OCI-LY3 (cell line): ENCODE measurements at regions not wholly inside any gene's neighbourhood (a gene's known extent, or its start where the extent isn't known, plus 50 kb on each side); places are given as distances from the start of the nearest gene placed in this dataset.

Experiments used
- H2AFZ ChIP-seq: fragments of 200-600, 300-600 bp; shearing (Covaris generic); 2 replicates; pipeline ENCODE4 v1.6.0; 2014; ENCODE audit warnings: antibody characterized with exemption, low read depth, low read length
- H3K27ac ChIP-seq: fragments of 200-600, 300-600 bp; sonication (generic); 2 replicates; pipeline ENCODE4 v1.5.1; 2014; ENCODE audit warnings: mild to moderate bottlenecking, low read length, moderate library complexity, mixed read lengths
- H3K27me3 ChIP-seq: fragments of 200-600, 300-600 bp; sonication (generic); 2 replicates; pipeline ENCODE4 v1.6.1; 2014; ENCODE audit warnings: low read depth, low read length, mixed read lengths
- H3K36me3 ChIP-seq: fragments of 200-600, 300-600 bp; sonication (generic); replicated peaks from 2 replicates; pipeline ENCODE3; 2014; ENCODE audit warnings: low read depth, low read length, mixed read lengths
- H3K4me1 ChIP-seq: fragments of 300-600, 200-600 bp; sonication (generic); 2 replicates; pipeline ENCODE4 v1.6.1; 2014; ENCODE audit warnings: low read length, mixed read lengths
- H3K4me2 ChIP-seq: fragments of 200-600, 300-600 bp; sonication (generic); 2 replicates; pipeline ENCODE4 v1.6.1; 2014; ENCODE audit warnings: low read length, mixed read lengths
- H3K4me3 ChIP-seq: fragments of 300-600, 200-600 bp; sonication (generic); 2 replicates; pipeline ENCODE4 v1.5.1; 2014; ENCODE audit warnings: antibody characterized with exemption, mild to moderate bottlenecking, low read length, moderate library complexity
- H3K79me2 ChIP-seq: fragments of 300-600, 200-600 bp; shearing (Covaris generic); 2 replicates; pipeline ENCODE4 v1.6.1; 2014; ENCODE audit warnings: mild to moderate bottlenecking, low read length, mixed read lengths
- H3K9ac ChIP-seq: fragments of 300-600, 200-600 bp; shearing (Covaris generic); 2 replicates; pipeline ENCODE4 v1.6.0; 2014; ENCODE audit warnings: mild to moderate bottlenecking, low read length, moderate library complexity
- H3K9me3 ChIP-seq: fragments of 200-600, 300-600 bp; shearing (Covaris generic); 2 replicates; pipeline ENCODE4 v1.6.1; 2014; ENCODE audit warnings: low read length, mixed read lengths; ENCODE audit not compliant: insufficient read depth
- H4K20me1 ChIP-seq: fragments of 200-600, 300-600 bp; sonication (generic); 2 replicates; pipeline ENCODE4 v1.6.1; 2016; ENCODE audit warnings: low read length, mixed read lengths; ENCODE audit not compliant: insufficient read depth
- CTCF ChIP-seq: fragments of 200-600, 300-600 bp; sonication (generic); IDR thresholded peaks from 2 replicates; pipeline ENCODE4 v1.5.1; 2014; ENCODE audit warnings: antibody characterized with exemption, low read length, low read depth
- EZH2phosphoT487 ChIP-seq: fragments of 200-600 bp; shearing (Covaris generic); IDR thresholded peaks from 2 replicates; pipeline ENCODE4 v1.6.1; 2018; ENCODE audit warnings: antibody characterized with exemption, mixed run types, low read depth

GRCh38 chr3:17811646-17812045, 69.2 kb upstream of the TBC1D5 start:
- Histone ChIP-seq H3K9me3 (no peaks in the 10 kb centered on the region), H3K27ac (no peak overlapping the region), H4K20me1 (no peaks in the 10 kb centered on the region), H2AFZ (no peak overlapping the region), H3K4me2 (no peak overlapping the region), H3K79me2 (no peaks in the 10 kb centered on the region), H3K36me3 (no peaks in the 10 kb centered on the region), H3K27me3 (peaks cover 30% of the 10 kb centered on the region), H3K9ac (no peak overlapping the region), H3K4me3 (no peak overlapping the region), H3K4me1 (peaks cover under 1% of the 10 kb centered on the region; the same call in 1 of the 2 replicates)
- TF ChIP-seq CTCF (no peak), EZH2phosphoT487 (no peak)

GRCh38 chr3:17810759-17811158, 68.3 kb upstream of the TBC1D5 start:
- no peak overlapping the region for H3K4me3 ChIP-seq
- no peak overlapping the region for H2AFZ ChIP-seq
- no peak overlapping the region for H3K27ac ChIP-seq
- H3K9ac ChIP-seq, result no peak overlapping the region
- peaks cover 4% of the 10 kb centered on the region; the same call in 1 of the 2 replicates for H3K4me1 ChIP-seq
- no peaks in the 10 kb centered on the region for H4K20me1 ChIP-seq
- H3K4me2 ChIP-seq, result no peak overlapping the region
- no peaks in the 10 kb centered on the region for H3K9me3 ChIP-seq
- H3K27me3 ChIP-seq, result peaks cover 30% of the 10 kb centered on the region
- H3K36me3 ChIP-seq, result no peaks in the 10 kb centered on the region
- no peaks in the 10 kb centered on the region for H3K79me2 ChIP-seq
- TF ChIP-seq EZH2phosphoT487, result no peak
- peak; percentile 51 for TF ChIP-seq CTCF

GRCh38 chr3:17808994-17809393, 66.6 kb upstream of the TBC1D5 start:
- no peaks in the 10 kb centered on the region for H3K36me3 ChIP-seq
- H4K20me1 ChIP-seq, result no peaks in the 10 kb centered on the region

GRCh38 chr3:17806876-17807275, 64.4 kb upstream of the TBC1D5 start:
- Histone ChIP-seq H3K27me3 (peaks cover 30% of the 10 kb centered on the region), H2AFZ (no peak overlapping the region), H3K4me3 (no peak overlapping the region), H3K4me1 (peaks cover 4% of the 10 kb centered on the region; the same call in 1 of the 2 replicates), H3K4me2 (no peak overlapping the region), H4K20me1 (no peaks in the 10 kb centered on the region), H3K27ac (no peak overlapping the region), H3K79me2 (no peaks in the 10 kb centered on the region), H3K9ac (no peak overlapping the region), H3K9me3 (no peaks in the 10 kb centered on the region), H3K36me3 (no peaks in the 10 kb centered on the region)
- no peak for TF ChIP-seq CTCF
- no peak for TF ChIP-seq EZH2phosphoT487

More at GRCh38 chr3:17808994-17809393, 66.6 kb upstream of the TBC1D5 start:
- Histone ChIP-seq H3K4me2 (no peak overlapping the region), H3K9me3 (no peaks in the 10 kb centered on the region), H3K27me3 (peaks cover 30% of the 10 kb centered on the region), H2AFZ (no peak overlapping the region), H3K4me1 (peaks cover 4% of the 10 kb centered on the region; the same call in 1 of the 2 replicates), H3K9ac (no peak overlapping the region), H3K79me2 (no peaks in the 10 kb centered on the region), H3K27ac (no peak overlapping the region), H3K4me3 (no peak overlapping the region)
- TF ChIP-seq EZH2phosphoT487 (no peak), CTCF (no peak)
